ENCODE measurements at regions not wholly inside any gene's neighbourhood (a gene's known extent, or its start where the extent isn't known, plus 50 kb on each side); places are given as distances from the start of the nearest gene placed in this dataset.

DNA sequence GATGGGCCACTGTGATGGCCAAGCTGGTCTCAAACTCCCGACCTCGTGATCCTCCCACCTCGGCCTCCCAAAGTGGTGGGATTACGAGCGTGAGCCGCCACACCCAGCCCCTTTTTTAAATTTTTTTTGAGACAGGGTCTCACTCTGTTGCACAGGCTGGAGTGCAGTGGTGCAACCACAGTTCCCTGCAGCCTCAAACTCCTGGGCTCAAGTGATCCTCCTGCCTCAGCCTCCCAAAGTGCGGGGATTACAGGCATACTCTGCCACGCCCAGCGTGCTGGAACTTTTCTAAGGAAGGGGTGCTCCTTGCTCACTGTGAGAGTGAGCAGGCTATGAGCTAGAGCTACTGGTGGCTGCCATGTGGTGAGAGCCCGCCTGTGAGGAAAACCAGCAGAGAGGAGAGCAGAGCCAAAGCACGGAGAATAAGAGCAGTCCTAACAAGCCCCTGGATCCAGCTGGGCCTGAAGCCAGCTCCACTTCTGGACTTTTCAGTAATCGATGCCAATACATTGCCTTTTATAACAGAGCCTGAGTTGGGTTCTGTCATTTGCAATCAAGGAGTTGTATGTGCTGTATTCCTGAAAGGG, 75.5 kb upstream of the UNC5A start:
- no peaks in the 10 kb centered on the region for H3K9me3 ChIP-seq (ENCODE audit: control insufficient read depth, low read depth, low read length)
- H3K4me1 ChIP-seq (ENCODE audit: control insufficient read depth, extremely low read depth, insufficient read depth, low read length), result peaks cover 2% of the 10 kb centered on the region
- no peaks in the 10 kb centered on the region for H4K20me1 ChIP-seq (ENCODE audit: control insufficient read depth, extremely low read depth, insufficient read depth, low read length)
- dilution Hi-C loops (cut with MboI; ENCODE audit: extremely low pct_ligation_motif_present, low sequenced_read_pairs), result no loop called here
- no peak overlapping the region for H3K27ac ChIP-seq (ENCODE audit: control insufficient read depth, insufficient read depth, low read length)
- no peak overlapping the region for H3K4me2 ChIP-seq (ENCODE audit: control insufficient read depth, extremely low read depth, insufficient read depth, low read depth, low read length)
- no peak for DNase-seq (ENCODE audit: low read depth, low spot score)
- no peaks in the 10 kb centered on the region for H3K36me3 ChIP-seq (ENCODE audit: control insufficient read depth in 2 of 2, extremely low read depth in 1 of 2, insufficient read depth in 2 of 2, low read length in 2 of 2)
- H3K27me3 ChIP-seq (ENCODE audit: control insufficient read depth, extremely low read depth, insufficient read depth, low read length), result peaks cover 35% of the 10 kb centered on the region
- FAIRE-seq, result no peak
- no peaks in the 10 kb centered on the region for H3K79me2 ChIP-seq (ENCODE audit: control insufficient read depth, insufficient read depth, low read length)
- no peak overlapping the region for H2AFZ ChIP-seq (ENCODE audit: control insufficient read depth, low read length)
- no peaks in the 10 kb centered on the region for H3K9me1 ChIP-seq (ENCODE audit: control insufficient read depth, extremely low read depth, insufficient read depth, low read length)
- TF ChIP-seq CTCF (optimal IDR thresholded peaks at IDR 0.05 in 1 of 3, IDR thresholded peaks at IDR 0.05 in 1 of 3, conservative IDR thresholded peaks at IDR 0.05 in 1 of 3; ENCODE audit: extremely low read depth in 1 of 3, insufficient read depth in 2 of 3, low read length in 3 of 3), result no peak
- no peak for TF ChIP-seq EZH2 (IDR thresholded peaks at IDR 0.05; ENCODE audit: low read length)
- H3K9ac ChIP-seq (ENCODE audit: control insufficient read depth, extremely low read depth, insufficient read depth, low read length), result no peak overlapping the region
- no peak overlapping the region for H3K4me3 ChIP-seq (ENCODE audit: control insufficient read depth in 2 of 3, extremely low read depth in 1 of 3, insufficient read depth in 2 of 3, low read depth in 1 of 3, low read length in 3 of 3)

GRCh38 chr5:176735383-176736265, 74.7 kb upstream of the UNC5A start:
- dilution Hi-C loops (cut with MboI; ENCODE audit: extremely low pct_ligation_motif_present, low sequenced_read_pairs), result no loop called here
- Histone ChIP-seq H3K27ac (ENCODE audit: control insufficient read depth, insufficient read depth, low read length) (no peak overlapping the region), H3K79me2 (ENCODE audit: control insufficient read depth, insufficient read depth, low read length) (no peaks in the 10 kb centered on the region), H4K20me1 (ENCODE audit: control insufficient read depth, extremely low read depth, insufficient read depth, low read length) (no peaks in the 10 kb centered on the region), H3K27me3 (ENCODE audit: control insufficient read depth, extremely low read depth, insufficient read depth, low read length) (peaks cover 43% of the 10 kb centered on the region), H3K9me1 (ENCODE audit: control insufficient read depth, extremely low read depth, insufficient read depth, low read length) (no peaks in the 10 kb centered on the region), H3K4me1 (ENCODE audit: control insufficient read depth, extremely low read depth, insufficient read depth, low read length) (peaks cover 2% of the 10 kb centered on the region), H3K36me3 (ENCODE audit: control insufficient read depth in 2 of 2, extremely low read depth in 1 of 2, insufficient read depth in 2 of 2, low read length in 2 of 2) (no peaks in the 10 kb centered on the region), H3K9ac (ENCODE audit: control insufficient read depth, extremely low read depth, insufficient read depth, low read length) (no peak overlapping the region), H3K4me2 (ENCODE audit: control insufficient read depth, extremely low read depth, insufficient read depth, low read depth, low read length) (no peak overlapping the region), H2AFZ (ENCODE audit: control insufficient read depth, low read length) (no peak overlapping the region), H3K4me3 (ENCODE audit: control insufficient read depth in 2 of 3, extremely low read depth in 1 of 3, insufficient read depth in 2 of 3, low read depth in 1 of 3, low read length in 3 of 3) (no peak overlapping the region), H3K9me3 (ENCODE audit: control insufficient read depth, low read depth, low read length) (no peaks in the 10 kb centered on the region)
- DNase-seq (ENCODE audit: low read depth, low spot score) (no peak), FAIRE-seq (no peak)
- TF ChIP-seq CTCF (optimal IDR thresholded peaks at IDR 0.05 in 1 of 3, IDR thresholded peaks at IDR 0.05 in 1 of 3, conservative IDR thresholded peaks at IDR 0.05 in 1 of 3; ENCODE audit: extremely low read depth in 1 of 3, insufficient read depth in 2 of 3, low read length in 3 of 3) (no peak), EZH2 (IDR thresholded peaks at IDR 0.05; ENCODE audit: low read length) (no peak)

Data from keratinocyte (primary cell).